HEK293 (cell line): ENCODE measurements at regions not wholly inside any gene's neighbourhood (a gene's known extent, or its start where the extent isn't known, plus 50 kb on each side); places are given as distances from the start of the nearest gene placed in this dataset.

Source experiments
- CTCF ChIA-PET: fragments of 350-600 bp; formaldehyde crosslinking; extraction: SDS; loops from one replicate; lab custom pipeline; 2021; ENCODE audit warnings: antibody characterized with exemption; lab: Yijun Ruan, JAX
- POLR2A ChIA-PET: fragments of 300-600 bp; formaldehyde crosslinking; extraction: SDS; loops from one replicate; lab custom pipeline; 2020; ENCODE audit warnings: antibody characterized with exemption, inconsistent platforms; lab: Yijun Ruan, JAX
- H3K27ac ChIP-seq: fragments of 200-500 bp; sonication (Bioruptor generic); 2 replicates; pipeline ENCODE4 v1.5.1; 2014; ENCODE audit warnings: low read depth, low read length, control low read depth, inconsistent platforms; ENCODE audit errors: extremely low read depth
- H3K36me3 ChIP-seq, 2 experiments: fragments of 200-500 bp in 1 of 2; sonication (Bioruptor generic) in 1 of 2; 1 replicate in 1 of 2; 2 replicates in 1 of 2; pipeline ENCODE4 v1.5.1; 2014 to 2017; ENCODE audit warnings: inconsistent platforms in 2 of 2, low read length in 2 of 2; ENCODE audit not compliant: control insufficient read depth in 2 of 2, insufficient read depth in 1 of 2
- H3K4me1 ChIP-seq: fragments of 200-500 bp; sonication (Bioruptor generic); 2 replicates; pipeline ENCODE4 v1.5.1; 2014; ENCODE audit warnings: mild to moderate bottlenecking, low read length, inconsistent platforms; ENCODE audit not compliant: control insufficient read depth, insufficient read depth
- H3K4me3 ChIP-seq: 2 replicates; pipeline ENCODE4 v1.5.1; 2011; ENCODE audit warnings: low read depth, mild to moderate bottlenecking, control low read depth, low read length, moderate library complexity
- H3K9me3 ChIP-seq: fragments of 200-500 bp; sonication (Bioruptor generic); 2 replicates; pipeline ENCODE4 v1.5.1; 2014; ENCODE audit warnings: low read depth, low read length, inconsistent platforms; ENCODE audit not compliant: control insufficient read depth, insufficient read depth
- GLI4 ChIP-seq: fragments of 450-650 bp; formaldehyde crosslinking; IDR thresholded peaks from 2 replicates; pipeline ENCODE4 v1.5.1; 2016; ENCODE audit warnings: missing biosample characterization, missing genetic modification characterization
- KLF16 ChIP-seq: fragments of 450-650 bp; formaldehyde crosslinking; IDR thresholded peaks from 2 replicates; pipeline ENCODE4 v1.5.1; 2017; ENCODE audit warnings: missing biosample characterization, missing genetic modification characterization
- PRDM1 ChIP-seq: fragments of 450-650 bp; formaldehyde crosslinking; IDR thresholded peaks from 2 replicates; pipeline ENCODE4; 2016; ENCODE audit warnings: missing biosample characterization, missing genetic modification characterization
- YY2 ChIP-seq: fragments of 450-650 bp; formaldehyde crosslinking; IDR thresholded peaks from 2 replicates; pipeline ENCODE4 v1.5.1; 2016; ENCODE audit warnings: missing biosample characterization, missing genetic modification characterization
- ZBTB44 ChIP-seq: fragments of 450-650 bp; IDR thresholded peaks from 2 replicates; pipeline ENCODE4 v1.5.1; 2018; ENCODE audit warnings: missing biosample characterization, mild to moderate bottlenecking, missing genetic modification characterization
- ZBTB48 ChIP-seq: fragments of 450-650 bp; formaldehyde crosslinking; IDR thresholded peaks from 2 replicates; pipeline ENCODE4 v1.5.1; 2016; ENCODE audit warnings: missing biosample characterization, missing genetic modification characterization
- ZFP3 ChIP-seq: fragments of 450-650 bp; formaldehyde crosslinking; IDR thresholded peaks from 2 replicates; pipeline ENCODE4 v1.5.1; 2016; ENCODE audit warnings: low read depth, missing biosample characterization, missing genetic modification characterization
- ZNF133 ChIP-seq: fragments of 450-650 bp; formaldehyde crosslinking; IDR thresholded peaks from 2 replicates; pipeline ENCODE4 v1.5.1; 2016; ENCODE audit warnings: missing biosample characterization, missing genetic modification characterization
- ZNF146 ChIP-seq: fragments of 450-650 bp; formaldehyde crosslinking; IDR thresholded peaks from 2 replicates; pipeline ENCODE4 v1.5.1; 2016; ENCODE audit warnings: missing biosample characterization, missing genetic modification characterization
- ZNF157 ChIP-seq: fragments of 450-650 bp; formaldehyde crosslinking; IDR thresholded peaks from 2 replicates; pipeline ENCODE4 v1.5.1; 2016; ENCODE audit warnings: missing biosample characterization, missing genetic modification characterization
- ZNF184 ChIP-seq: fragments of 450-650 bp; IDR thresholded peaks from 2 replicates; pipeline ENCODE4 v1.5.1; 2018; ENCODE audit warnings: missing biosample characterization, mild to moderate bottlenecking, missing genetic modification characterization
- ZNF23 ChIP-seq: fragments of 450-650 bp; formaldehyde crosslinking; IDR thresholded peaks from 2 replicates; pipeline ENCODE4 v1.5.1; 2016; ENCODE audit warnings: missing biosample characterization, missing genetic modification characterization, borderline replicate concordance
- ZNF335 ChIP-seq: fragments of 450-650 bp; formaldehyde crosslinking; conservative IDR thresholded peaks from 2 replicates; pipeline ENCODE4 v1.5.1; 2016; ENCODE audit warnings: missing biosample characterization, missing genetic modification characterization
- ZNF341 ChIP-seq: fragments of 450-650 bp; formaldehyde crosslinking; IDR thresholded peaks from 2 replicates; pipeline ENCODE4; 2016; ENCODE audit warnings: low read depth, missing biosample characterization, missing genetic modification characterization
- ZNF350 ChIP-seq: fragments of 450-650 bp; formaldehyde crosslinking; IDR thresholded peaks from 2 replicates; pipeline ENCODE4 v1.5.0; 2017; ENCODE audit warnings: missing biosample characterization, mild to moderate bottlenecking, missing genetic modification characterization
- ZNF549 ChIP-seq: fragments of 450-650 bp; IDR thresholded peaks from 2 replicates; pipeline ENCODE4 v1.5.1; 2018; ENCODE audit warnings: missing biosample characterization, missing genetic modification characterization, mild to moderate bottlenecking, inconsistent platforms, moderate library complexity
- ZNF558 ChIP-seq: fragments of 450-650 bp; formaldehyde crosslinking; IDR thresholded peaks from 2 replicates; pipeline ENCODE4 v1.5.1; 2016; ENCODE audit warnings: missing biosample characterization, missing genetic modification characterization
- ZNF677 ChIP-seq: fragments of 450-650 bp; IDR thresholded peaks from 2 replicates; pipeline ENCODE4 v1.5.0; 2018; ENCODE audit warnings: missing biosample characterization, mild to moderate bottlenecking, missing genetic modification characterization, moderate library complexity
- ZSCAN4 ChIP-seq: fragments of 450-650 bp; formaldehyde crosslinking; IDR thresholded peaks from 2 replicates; pipeline ENCODE4 v1.5.1; 2017; ENCODE audit warnings: missing biosample characterization, missing genetic modification characterization

DNA sequence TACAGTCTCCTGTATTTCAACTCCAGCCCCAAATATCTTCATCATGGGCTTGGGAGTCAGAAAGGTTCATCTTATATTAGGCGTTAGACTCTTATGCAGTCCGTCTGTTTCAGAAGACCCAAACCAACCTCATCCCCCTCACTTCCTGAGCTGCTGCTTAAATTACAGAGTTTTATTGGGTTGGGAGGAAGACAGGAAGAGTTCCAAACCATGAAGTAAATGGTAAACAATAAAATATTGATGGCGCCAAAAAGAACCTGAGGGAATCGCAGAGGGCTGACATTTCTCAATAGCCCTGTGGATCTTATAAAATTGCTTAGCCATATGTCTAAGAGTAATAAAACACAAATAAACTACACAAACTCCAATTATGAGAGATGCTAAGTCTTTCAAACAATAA lies 116.9 kb upstream of the C3orf80 start:
- Histone ChIP-seq H3K36me3 (no peaks in the 10 kb centered on the region), H3K4me3 (no peak overlapping the region), H3K9me3 (no peaks in the 10 kb centered on the region), H3K4me1 (no peaks in the 10 kb centered on the region; the same call in 1 of the 2 replicates), H3K27ac (no peak overlapping the region)
- CTCF ChIA-PET: no interaction called here
- POLR2A ChIA-PET: no interaction called here
- no peak for TF ChIP-seq ZNF335

- CTCF ChIA-PET: interaction anchor here (1.5 kb wide), 1 partner anchor 22 kb away, joined by 9 read pairs; no protein-coding TSS in a partner anchor
These were observed 112.7 kb upstream of the C3orf80 start for GRCh38 chr3:160112481-160112880.

DNA sequence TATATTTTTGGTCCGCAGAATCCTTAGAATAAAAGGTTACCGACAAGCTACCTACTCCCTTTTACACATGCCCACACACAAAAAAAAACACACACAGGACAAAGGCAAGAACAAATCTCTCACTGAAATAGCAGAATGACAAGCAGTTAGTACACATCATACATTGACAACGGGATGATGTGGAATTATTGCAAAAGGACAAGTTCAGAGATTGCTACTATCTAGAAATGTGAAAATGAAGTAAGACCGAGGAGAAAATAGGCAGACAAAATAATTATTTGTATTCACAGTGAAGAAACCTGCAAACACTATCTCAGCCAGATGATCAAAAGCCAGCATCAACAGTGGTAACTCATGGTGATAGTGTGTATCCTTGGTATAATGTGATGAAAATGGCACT lies 112.2 kb upstream of the C3orf80 start:
- Histone ChIP-seq H3K27ac (no peak overlapping the region), H3K4me1 (no peaks in the 10 kb centered on the region; the same call in 1 of the 2 replicates), H3K36me3 (no peaks in the 10 kb centered on the region), H3K4me3 (no peak overlapping the region), H3K9me3 (no peaks in the 10 kb centered on the region)
- no peak for TF ChIP-seq ZNF157 (tag by site-specific recombination)
- TF ChIP-seq ZBTB44 (tag by site-specific recombination): no peak
- no peak for TF ChIP-seq ZNF133 (tag by site-specific recombination)
- TF ChIP-seq YY2: no peak
- TF ChIP-seq ZNF23 (tag by site-specific recombination): no peak
- POLR2A ChIA-PET: no interaction called here
- CTCF ChIA-PET: interaction anchor here (0.6 to 1.5 kb wide), 2 partner anchors 21 to 80 kb away, joined by 3 to 9 read pairs; no protein-coding TSS in a partner anchor

More at GRCh38 chr3:160112481-160112880, 112.7 kb upstream of the C3orf80 start:
- Histone ChIP-seq H3K27ac (no peak overlapping the region), H3K4me1 (no peaks in the 10 kb centered on the region; the same call in 1 of the 2 replicates), H3K4me3 (no peak overlapping the region), H3K9me3 (no peaks in the 10 kb centered on the region), H3K36me3 (no peaks in the 10 kb centered on the region)
- POLR2A ChIA-PET: no interaction called here
- TF ChIP-seq ZFP3 (tag by site-specific recombination) (no peak), GLI4 (no peak), KLF16 (tag by site-specific recombination) (no peak), PRDM1 (tag by site-specific recombination) (no peak), ZNF677 (tag by site-specific recombination) (no peak), ZSCAN4 (tag by site-specific recombination) (no peak), ZNF549 (no peak), ZNF184 (tag by site-specific recombination) (no peak), ZNF23 (tag by site-specific recombination) (no peak), ZBTB48 (tag by site-specific recombination) (no peak), ZNF146 (no peak), ZNF350 (tag by site-specific recombination) (no peak), ZNF341 (tag by site-specific recombination) (no peak), ZNF558 (no peak)
